ENCODE measurements at regions not wholly inside any gene's neighbourhood (a gene's known extent, or its start where the extent isn't known, plus 50 kb on each side); places are given as distances from the start of the nearest gene placed in this dataset.

GRCh38 chr4:20347531-20347930, 95.8 kb downstream of the SLIT2 start:
- no peak for TF ChIP-seq POLR2A (IDR thresholded peaks at IDR 0.05)
- no peak for TF ChIP-seq CTCF (IDR thresholded peaks at IDR 0.05)
